ENCODE measurements at regions not wholly inside any gene's neighbourhood (a gene's known extent, or its start where the extent isn't known, plus 50 kb on each side); places are given as distances from the start of the nearest gene placed in this dataset.
"Not testable (repeated sequence)": the region's sequence is repeated elsewhere in the genome, so short reads cannot be mapped to it uniquely, and the experiment has no call there.

DNA sequence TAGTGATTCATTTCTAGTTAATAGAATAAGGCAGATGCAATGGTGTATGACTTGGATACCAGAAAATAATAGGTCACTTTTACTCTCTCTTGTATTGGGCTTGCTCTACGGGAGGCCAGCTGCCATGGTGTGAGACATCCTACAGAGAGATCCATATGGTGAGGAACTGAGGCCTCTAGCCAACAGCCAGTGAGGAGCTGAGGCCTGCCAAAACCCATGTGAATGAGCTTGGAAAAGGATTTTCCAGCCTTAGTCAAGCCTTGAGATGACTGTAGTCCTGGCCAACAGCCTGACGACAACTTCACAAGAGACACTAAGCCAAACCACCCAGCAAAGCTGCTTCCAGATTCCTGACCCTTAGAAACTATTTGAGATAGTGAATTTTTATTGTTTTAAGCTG lies 1300.2 kb downstream of the RAPGEF2 start:
- H3K27ac ChIP-seq (ENCODE audit: low read depth in 1 of 2, low read length in 2 of 2) = no peak overlapping the region
- peaks cover 1% of the 10 kb centered on the region for H3K9me3 ChIP-seq (ENCODE audit: control insufficient read depth, low read length)
- no peaks in the 10 kb centered on the region for H3K36me3 ChIP-seq (ENCODE audit: control insufficient read depth in 1 of 2, insufficient read depth in 2 of 2, low read length in 1 of 2)
- intact Hi-C loops (cut with DNase I) = no loop called here
- peaks cover 0 to 1% of the 10 kb centered on the region in 2 donors for H3K27me3 ChIP-seq (ENCODE audit: control insufficient read depth in 1 of 2, insufficient read depth in 2 of 2, low read length in 1 of 2)
- WGBS, 2 donors = 78 to 80% methylated on average over 2 of the region's 2 CpGs
- H3K4me1 ChIP-seq (ENCODE audit: control insufficient read depth in 1 of 2, insufficient read depth in 2 of 2, low read length in 2 of 2) = no peaks in the 10 kb centered on the region
- DNase-seq (no peak), ATAC-seq (ENCODE audit: low FRiP score) (no peak)
- no peak overlapping the region for H3K4me3 ChIP-seq (ENCODE audit: low read length in 2 of 2)

DNA sequence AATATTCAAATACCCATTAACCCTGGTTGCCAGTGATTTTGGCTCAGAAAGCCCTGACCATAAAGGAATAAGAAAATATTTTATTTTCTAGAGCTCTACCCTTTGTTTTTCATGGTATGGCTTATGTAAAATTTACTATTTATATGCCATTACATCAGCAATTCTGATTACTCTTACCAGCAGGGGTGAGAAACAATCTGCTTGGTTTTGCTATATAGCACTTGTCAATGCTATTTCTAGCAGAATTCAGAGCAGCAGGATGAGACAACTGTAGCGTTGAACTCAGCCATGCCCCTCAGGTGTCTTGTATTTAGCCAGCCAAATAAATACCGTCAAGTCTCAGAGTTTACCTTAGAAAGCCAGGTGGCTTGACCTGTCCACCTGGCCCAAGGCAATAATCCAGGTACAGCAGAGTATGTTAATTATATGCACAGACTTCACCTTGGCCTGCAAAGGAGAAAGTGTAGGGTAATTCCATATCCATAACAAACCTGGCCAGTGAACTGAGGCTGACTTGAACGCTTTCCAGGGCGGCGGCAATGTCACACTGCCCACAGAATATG lies 1303.5 kb downstream of the RAPGEF2 start:
- no peak overlapping the region for H3K4me3 ChIP-seq (ENCODE audit: low read length in 2 of 2)
- 90 to 94% methylated on average over 5 of the region's 5 CpGs for WGBS, 2 donors

DNA sequence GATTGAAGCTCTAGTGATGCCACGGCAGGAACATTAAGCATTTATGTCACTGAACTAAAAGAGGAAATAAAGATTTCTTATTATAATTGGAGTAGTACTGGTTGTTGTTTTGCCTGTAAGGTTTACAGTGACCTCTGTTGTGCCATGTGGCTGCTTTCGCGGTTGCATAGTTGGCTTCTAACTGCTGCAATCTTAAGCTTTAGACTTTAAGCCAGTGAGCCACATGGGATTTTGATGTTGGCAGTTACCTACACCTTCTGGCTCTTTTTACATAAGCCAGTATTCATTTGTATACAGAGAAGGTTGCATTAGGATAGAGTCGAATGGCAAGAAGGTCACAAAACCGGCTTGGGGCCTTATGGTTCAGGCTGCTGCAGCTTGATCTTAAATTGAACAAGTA lies 1311.6 kb downstream of the RAPGEF2 start:
- no peaks in the 10 kb centered on the region for H3K36me3 ChIP-seq (ENCODE audit: control insufficient read depth in 1 of 2, insufficient read depth in 2 of 2, low read length in 1 of 2)
- ATAC-seq (ENCODE audit: low FRiP score) (no peak), DNase-seq (no peak)
- H3K9me3 ChIP-seq (ENCODE audit: control insufficient read depth, low read length) = no peaks in the 10 kb centered on the region
- 82 to 83% methylated on average over 5 of the region's 5 CpGs for WGBS, 2 donors
- H3K4me1 ChIP-seq (ENCODE audit: control insufficient read depth in 1 of 2, insufficient read depth in 2 of 2, low read length in 2 of 2) = no peaks in the 10 kb centered on the region
- intact Hi-C loops (cut with DNase I) = no loop called here
- no peaks in the 10 kb centered on the region for H3K27me3 ChIP-seq (ENCODE audit: control insufficient read depth in 1 of 2, insufficient read depth in 2 of 2, low read length in 1 of 2)
- H3K4me3 ChIP-seq (ENCODE audit: low read length in 2 of 2) = no peak overlapping the region
- H3K27ac ChIP-seq (ENCODE audit: low read depth in 1 of 2, low read length in 2 of 2) = no peak overlapping the region

More for the DNA sequence above, 1303.5 kb downstream of the RAPGEF2 start:
- H3K4me1 ChIP-seq (ENCODE audit: control insufficient read depth in 1 of 2, insufficient read depth in 2 of 2, low read length in 2 of 2) = no peaks in the 10 kb centered on the region
- DNase-seq (no peak), ATAC-seq (ENCODE audit: low FRiP score) (no peak)
- intact Hi-C loops (cut with DNase I) = no loop called here
- H3K27ac ChIP-seq (ENCODE audit: low read depth in 1 of 2, low read length in 2 of 2) = no peak overlapping the region
- H3K36me3 ChIP-seq (ENCODE audit: control insufficient read depth in 1 of 2, insufficient read depth in 2 of 2, low read length in 1 of 2) = no peaks in the 10 kb centered on the region
- H3K9me3 ChIP-seq (ENCODE audit: control insufficient read depth, low read length) = peaks cover 1% of the 10 kb centered on the region
- H3K27me3 ChIP-seq (ENCODE audit: control insufficient read depth in 1 of 2, insufficient read depth in 2 of 2, low read length in 1 of 2) = peaks cover 0 to 1% of the 10 kb centered on the region in 2 donors

DNA sequence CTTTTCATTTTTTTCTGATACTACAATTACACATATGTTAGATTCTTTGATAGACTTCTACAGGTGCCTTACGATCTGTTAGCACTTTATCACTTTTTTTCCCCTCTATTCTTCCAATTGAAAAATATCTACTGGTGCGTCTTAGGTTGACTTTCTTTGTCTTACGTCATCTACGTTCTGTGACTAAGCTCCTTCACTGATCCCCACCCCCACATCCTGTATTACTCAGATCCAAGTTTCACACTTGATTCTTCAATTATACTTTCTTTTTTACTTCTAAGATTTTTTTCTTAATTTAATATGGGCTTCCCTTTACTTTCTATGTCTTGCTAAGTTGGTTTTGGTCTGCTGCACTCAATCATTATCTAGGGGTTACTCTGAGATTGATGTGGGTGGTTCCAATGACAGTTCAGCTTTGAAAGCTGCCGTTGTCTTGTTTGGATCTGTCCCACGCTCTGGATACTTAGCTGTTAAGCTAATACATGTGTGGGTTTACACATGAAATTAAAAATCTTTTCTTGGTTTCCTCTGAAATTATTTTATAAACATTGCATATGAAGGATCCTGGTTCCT lies 1321.1 kb downstream of the RAPGEF2 start:
- no peak for ATAC-seq (ENCODE audit: low FRiP score)
- WGBS, 2 donors = 68 to 75% methylated on average over 6 of the region's 6 CpGs

DNA sequence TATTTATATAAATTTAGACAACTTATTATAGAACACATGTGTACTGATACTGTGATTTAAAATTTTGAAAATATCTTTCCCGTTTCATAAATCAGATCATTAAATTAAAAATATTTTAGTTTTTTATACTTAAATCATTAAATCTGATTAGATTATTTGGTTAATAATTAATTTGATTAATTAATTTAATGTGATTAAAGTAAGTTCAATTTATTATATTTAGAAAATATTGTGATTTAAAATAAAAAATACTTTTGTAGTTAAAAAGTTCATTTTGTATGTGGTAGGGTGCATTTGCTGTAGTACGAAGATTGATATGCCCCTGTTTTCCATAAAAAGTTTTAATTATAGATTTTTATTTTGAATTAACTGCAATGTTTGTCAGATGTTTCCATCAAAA lies 1323.4 kb downstream of the RAPGEF2 start:
- ATAC-seq (ENCODE audit: low FRiP score) = no peak
- 85 to 93% methylated on average over 2 of the region's 2 CpGs for WGBS, 2 donors
- H3K4me1 ChIP-seq (ENCODE audit: control insufficient read depth in 1 of 2, insufficient read depth in 2 of 2, low read length in 2 of 2) = no peaks in the 10 kb centered on the region
- no peaks in the 10 kb centered on the region for H3K27me3 ChIP-seq (ENCODE audit: control insufficient read depth in 1 of 2, insufficient read depth in 2 of 2, low read length in 1 of 2)
- no peak for DNase-seq
- H3K36me3 ChIP-seq (ENCODE audit: control insufficient read depth in 1 of 2, insufficient read depth in 2 of 2, low read length in 1 of 2) = no peaks in the 10 kb centered on the region
- intact Hi-C loops (cut with DNase I) = no loop called here
- H3K9me3 ChIP-seq (ENCODE audit: control insufficient read depth, low read length) = no peaks in the 10 kb centered on the region
- H3K4me3 ChIP-seq (ENCODE audit: low read length in 2 of 2) = no peak overlapping the region
- no peak overlapping the region for H3K27ac ChIP-seq (ENCODE audit: low read depth in 1 of 2, low read length in 2 of 2)

More for the DNA sequence above, 1321.1 kb downstream of the RAPGEF2 start:
- Histone ChIP-seq H3K27ac (ENCODE audit: low read depth in 1 of 2, low read length in 2 of 2) (no peak overlapping the region), H3K36me3 (ENCODE audit: control insufficient read depth in 1 of 2, insufficient read depth in 2 of 2, low read length in 1 of 2) (no peaks in the 10 kb centered on the region), H3K4me1 (ENCODE audit: control insufficient read depth in 1 of 2, insufficient read depth in 2 of 2, low read length in 2 of 2) (no peaks in the 10 kb centered on the region), H3K9me3 (ENCODE audit: control insufficient read depth, low read length) (no peaks in the 10 kb centered on the region), H3K4me3 (ENCODE audit: low read length in 2 of 2) (no peak overlapping the region), H3K27me3 (ENCODE audit: control insufficient read depth in 1 of 2, insufficient read depth in 2 of 2, low read length in 1 of 2) (no peaks in the 10 kb centered on the region)
- no peak for DNase-seq
- intact Hi-C loops (cut with DNase I) = no loop called here

DNA sequence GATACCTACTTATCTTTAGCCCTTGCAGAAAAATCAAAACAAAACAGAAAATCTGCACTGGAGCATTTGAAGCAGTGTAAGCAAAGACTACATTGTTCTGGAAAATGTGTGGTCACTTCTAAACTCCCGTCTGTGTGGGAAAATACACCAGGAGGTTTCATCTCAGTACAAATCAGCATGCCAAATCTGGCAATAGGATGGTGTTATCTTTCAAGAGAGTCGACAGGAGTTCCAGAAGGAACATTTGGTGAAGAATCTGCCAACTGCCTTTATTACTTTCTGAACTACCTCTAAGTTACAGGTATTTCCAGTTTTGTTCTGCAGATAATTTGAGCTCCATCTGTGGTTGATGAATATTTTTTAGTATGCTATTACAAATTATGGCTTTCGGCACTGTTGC lies 1348.0 kb downstream of the RAPGEF2 start:
- H3K9me3 ChIP-seq (ENCODE audit: control insufficient read depth, low read length) = no peaks in the 10 kb centered on the region
- no peak overlapping the region for H3K27ac ChIP-seq (ENCODE audit: low read depth in 1 of 2, low read length in 2 of 2)
- H3K4me1 ChIP-seq (ENCODE audit: control insufficient read depth in 1 of 2, insufficient read depth in 2 of 2, low read length in 2 of 2) = no peaks in the 10 kb centered on the region
- no peak for DNase-seq
- H3K36me3 ChIP-seq (ENCODE audit: control insufficient read depth in 1 of 2, insufficient read depth in 2 of 2, low read length in 1 of 2) = no peaks in the 10 kb centered on the region
- WGBS, 2 donors = 32 to 35% methylated on average over 3 of the region's 3 CpGs
- no peak overlapping the region for H3K4me3 ChIP-seq (ENCODE audit: low read length in 2 of 2)
- no peak for ATAC-seq (ENCODE audit: low FRiP score)
- H3K27me3 ChIP-seq (ENCODE audit: control insufficient read depth in 1 of 2, insufficient read depth in 2 of 2, low read length in 1 of 2) = no peaks in the 10 kb centered on the region
- intact Hi-C loops (cut with DNase I) = no loop called here

DNA sequence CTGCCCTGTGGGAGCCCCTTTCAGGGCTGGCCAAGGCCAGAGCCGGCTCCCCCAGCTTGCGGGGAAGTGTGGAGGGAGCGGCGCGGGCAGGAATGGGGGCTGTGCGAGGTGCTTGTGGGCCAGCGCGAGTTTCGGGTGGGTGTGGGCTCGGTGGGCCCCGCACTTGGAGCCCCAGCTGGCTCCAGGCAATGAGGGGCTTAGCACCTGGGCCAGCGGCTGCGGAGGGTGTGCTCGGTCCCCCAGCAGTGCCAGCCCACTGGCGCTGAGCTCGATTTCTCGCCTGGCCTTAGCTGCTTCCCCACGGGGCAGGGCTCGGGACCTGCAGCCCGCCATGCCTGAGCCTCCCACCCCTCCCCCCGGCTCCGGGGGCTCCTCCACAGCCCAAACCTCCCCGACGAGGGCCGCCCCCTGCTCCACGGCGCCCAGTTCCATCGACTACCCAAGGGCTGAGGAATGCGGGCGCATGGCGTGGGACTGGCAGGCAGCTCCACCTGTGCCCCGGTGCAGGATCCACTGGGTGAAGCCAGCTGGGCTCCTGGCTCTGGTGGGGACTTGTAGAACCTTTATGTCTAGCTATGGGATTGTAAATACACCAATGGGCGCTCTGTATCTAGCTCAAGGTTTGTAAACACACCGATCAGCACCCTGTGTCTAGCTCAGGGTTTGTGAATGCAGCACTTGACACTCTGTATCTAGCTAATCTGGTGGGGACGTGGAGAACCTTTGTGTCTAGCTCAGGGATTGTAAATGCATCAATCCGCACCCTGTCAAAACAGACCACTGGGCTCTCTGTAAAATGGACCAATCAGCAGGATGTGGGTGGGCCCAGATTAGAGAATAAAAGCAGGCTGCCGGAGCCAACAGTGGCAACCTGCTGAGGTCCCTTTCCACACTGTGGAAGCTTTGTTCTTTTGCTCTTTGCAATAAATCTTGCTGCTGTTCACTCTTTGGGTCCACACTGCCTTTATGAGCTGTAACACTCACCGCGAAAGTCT lies 1379.1 kb downstream of the RAPGEF2 start:
- H3K36me3 ChIP-seq (ENCODE audit: control insufficient read depth in 1 of 2, insufficient read depth in 2 of 2, low read length in 1 of 2); H3K4me3 ChIP-seq (ENCODE audit: low read length in 2 of 2); H3K27ac ChIP-seq (ENCODE audit: low read depth in 1 of 2, low read length in 2 of 2); H3K4me1 ChIP-seq (ENCODE audit: control insufficient read depth in 1 of 2, insufficient read depth in 2 of 2, low read length in 2 of 2); DNase-seq; intact Hi-C loops (cut with DNase I); H3K9me3 ChIP-seq (ENCODE audit: control insufficient read depth, low read length); H3K27me3 ChIP-seq (ENCODE audit: control insufficient read depth in 1 of 2, insufficient read depth in 2 of 2, low read length in 1 of 2); ATAC-seq (ENCODE audit: low FRiP score): not testable (repeated sequence)
- 91 to 92% methylated on average over 36 to 39 of the region's 39 CpGs for whole genome bisulfite sequencing, 2 donors

DNA sequence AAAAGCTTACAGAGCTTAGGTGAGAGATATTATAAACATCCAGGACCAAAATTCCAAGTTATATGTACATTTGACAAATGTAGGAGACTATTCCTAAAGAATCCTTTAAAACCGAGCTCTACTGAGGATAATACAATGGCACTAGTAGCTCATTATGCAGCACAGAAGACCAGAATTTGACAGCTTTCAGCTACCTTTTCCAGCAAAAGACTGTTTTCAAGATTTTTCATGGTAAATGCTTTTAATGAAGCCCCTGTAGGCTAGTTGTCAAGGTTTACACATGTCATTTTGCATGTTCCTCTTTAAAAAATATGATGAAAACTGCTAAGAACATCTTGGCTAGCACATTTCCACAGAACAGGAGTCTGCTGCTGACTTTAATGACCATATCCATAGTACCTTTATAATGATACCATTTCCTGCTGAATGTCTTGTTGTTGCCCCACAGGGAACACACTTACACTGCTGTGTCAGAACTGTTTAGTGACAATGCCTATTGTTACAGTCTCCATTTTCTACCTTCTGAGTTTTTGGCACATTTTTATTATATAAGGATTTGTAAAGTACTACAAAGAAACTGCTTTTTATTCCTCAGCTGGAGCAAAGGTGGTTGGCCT lies 1382.3 kb downstream of the RAPGEF2 start:
- ATAC-seq (ENCODE audit: low FRiP score) (no peak), DNase-seq (no peak)
- intact Hi-C loops (cut with DNase I) = no loop called here
- H3K9me3 ChIP-seq (ENCODE audit: control insufficient read depth, low read length) = no peaks in the 10 kb centered on the region
- H3K4me3 ChIP-seq (ENCODE audit: low read length in 2 of 2) = no peak overlapping the region
- WGBS, 2 donors = 74 to 78% methylated on average over 1 of the region's 1 CpG
- no peaks in the 10 kb centered on the region for H3K27me3 ChIP-seq (ENCODE audit: control insufficient read depth in 1 of 2, insufficient read depth in 2 of 2, low read length in 1 of 2)
- H3K36me3 ChIP-seq (ENCODE audit: control insufficient read depth in 1 of 2, insufficient read depth in 2 of 2, low read length in 1 of 2) = no peaks in the 10 kb centered on the region
- H3K4me1 ChIP-seq (ENCODE audit: control insufficient read depth in 1 of 2, insufficient read depth in 2 of 2, low read length in 2 of 2) = no peaks in the 10 kb centered on the region
- no peak overlapping the region for H3K27ac ChIP-seq (ENCODE audit: low read depth in 1 of 2, low read length in 2 of 2)
